Esophagus muscularis mucosa (tissue), 4 donors: ENCODE measurements at regions not wholly inside any gene's neighbourhood (a gene's known extent, or its start where the extent isn't known, plus 50 kb on each side); places are given as distances from the start of the nearest gene placed in this dataset.

Experiments used
- EP300 ChIP-seq: sonication (generic); formaldehyde crosslinking; IDR thresholded peaks from one replicate; pipeline ENCODE4 v1.6.1; 2017; ENCODE audit warnings: antibody characterized with exemption
- POLR2A ChIP-seq: fragments of 450-650 bp; IDR thresholded peaks from one replicate; pipeline ENCODE4 v1.6.1; 2017; ENCODE audit warnings: antibody characterized with exemption, moderate library complexity, mild to moderate bottlenecking, low read depth
- POLR2AphosphoS5 ChIP-seq, 2 donors: sonication (generic); formaldehyde crosslinking; IDR thresholded peaks; one replicate each; pipeline ENCODE4 v1.6.1; 2017; ENCODE audit warnings: antibody characterized with exemption in 2 of 2
- TF ChIP-seq, protein P1 (sequence below), 3 experiments: fragments of 200-600 bp in 2 of 3; fragments of 450-650 bp in 1 of 3; sonication (generic) in 2 of 3; IDR thresholded peaks; one replicate each; pipeline ENCODE4 v1.5.1; 2017 to 2019; ENCODE audit warnings: antibody characterized with exemption in 3 of 3, mild to moderate bottlenecking in 2 of 3, moderate library complexity in 1 of 3

DNA sequence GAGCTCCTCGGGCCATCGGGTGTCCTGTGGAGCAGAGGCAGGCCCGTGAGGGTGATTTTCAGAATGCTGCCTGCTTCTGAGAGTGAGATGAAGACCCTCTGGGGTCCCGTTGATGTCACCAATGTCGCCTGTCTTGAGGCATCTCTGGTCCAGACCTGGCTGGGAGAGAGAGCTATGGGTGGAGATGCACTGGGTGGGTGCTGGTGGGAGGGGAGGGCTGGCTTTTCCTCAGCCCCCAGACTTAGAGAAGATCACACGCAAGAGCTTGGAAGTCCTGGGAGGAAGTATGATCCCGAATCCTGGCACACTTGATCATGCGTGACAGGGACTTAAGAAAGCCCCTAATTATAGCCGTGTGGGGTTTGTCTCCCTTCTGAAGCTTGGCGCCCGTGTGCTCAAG, 103.2 kb upstream of the CD93 start:
- no peak for TF ChIP-seq POLR2A
- TF ChIP-seq, protein P1, sequence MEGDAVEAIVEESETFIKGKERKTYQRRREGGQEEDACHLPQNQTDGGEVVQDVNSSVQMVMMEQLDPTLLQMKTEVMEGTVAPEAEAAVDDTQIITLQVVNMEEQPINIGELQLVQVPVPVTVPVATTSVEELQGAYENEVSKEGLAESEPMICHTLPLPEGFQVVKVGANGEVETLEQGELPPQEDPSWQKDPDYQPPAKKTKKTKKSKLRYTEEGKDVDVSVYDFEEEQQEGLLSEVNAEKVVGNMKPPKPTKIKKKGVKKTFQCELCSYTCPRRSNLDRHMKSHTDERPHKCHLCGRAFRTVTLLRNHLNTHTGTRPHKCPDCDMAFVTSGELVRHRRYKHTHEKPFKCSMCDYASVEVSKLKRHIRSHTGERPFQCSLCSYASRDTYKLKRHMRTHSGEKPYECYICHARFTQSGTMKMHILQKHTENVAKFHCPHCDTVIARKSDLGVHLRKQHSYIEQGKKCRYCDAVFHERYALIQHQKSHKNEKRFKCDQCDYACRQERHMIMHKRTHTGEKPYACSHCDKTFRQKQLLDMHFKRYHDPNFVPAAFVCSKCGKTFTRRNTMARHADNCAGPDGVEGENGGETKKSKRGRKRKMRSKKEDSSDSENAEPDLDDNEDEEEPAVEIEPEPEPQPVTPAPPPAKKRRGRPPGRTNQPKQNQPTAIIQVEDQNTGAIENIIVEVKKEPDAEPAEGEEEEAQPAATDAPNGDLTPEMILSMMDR (IDR thresholded peaks at IDR 0.05), result no peak
- no peak for TF ChIP-seq POLR2AphosphoS5 (IDR thresholded peaks at IDR 0.05)
- no peak for TF ChIP-seq EP300
